HEK293 (cell line): ENCODE measurements at regions not wholly inside any gene's neighbourhood (a gene's known extent, or its start where the extent isn't known, plus 50 kb on each side); places are given as distances from the start of the nearest gene placed in this dataset.

Experiments
- CTCF ChIP-seq: fragments of 450-650 bp; formaldehyde crosslinking; IDR thresholded peaks from 2 replicates; pipeline ENCODE4 v1.5.1; 2016; ENCODE audit warnings: missing biosample characterization, missing genetic modification characterization
- ELK4 ChIP-seq: IDR thresholded peaks from 2 replicates; pipeline ENCODE4 v1.6.1; 2011; ENCODE audit warnings: mild to moderate bottlenecking, low read depth, low read length, borderline replicate concordance
- YY1 ChIP-seq: fragments of 450-650 bp; formaldehyde crosslinking; IDR thresholded peaks from 2 replicates; pipeline ENCODE4 v1.5.1; 2018; ENCODE audit warnings: missing biosample characterization, missing genetic modification characterization
- ZBTB1 ChIP-seq: fragments of 450-650 bp; formaldehyde crosslinking; IDR thresholded peaks from 2 replicates; pipeline ENCODE4 v1.5.1; 2016; ENCODE audit warnings: missing biosample characterization, missing genetic modification characterization
- ZBTB7A ChIP-seq: fragments of 450-650 bp; formaldehyde crosslinking; IDR thresholded peaks from 2 replicates; pipeline ENCODE4 v1.5.1; 2016; ENCODE audit warnings: low read depth, missing biosample characterization, missing genetic modification characterization
- ZEB2 ChIP-seq: fragments of 450-650 bp; formaldehyde crosslinking; IDR thresholded peaks from 2 replicates; pipeline ENCODE4 v1.5.1; 2016; ENCODE audit warnings: missing biosample characterization, missing genetic modification characterization
- ZNF16 ChIP-seq: fragments of 450-650 bp; formaldehyde crosslinking; IDR thresholded peaks from 2 replicates; pipeline ENCODE4 v1.5.1; 2016; ENCODE audit warnings: low read depth, missing biosample characterization, missing genetic modification characterization
- ZNF202 ChIP-seq: fragments of 450-650 bp; formaldehyde crosslinking; IDR thresholded peaks from 2 replicates; pipeline ENCODE4 v1.5.1; 2016; ENCODE audit warnings: missing biosample characterization, missing genetic modification characterization, borderline replicate concordance
- ZNF423 ChIP-seq: fragments of 450-650 bp; formaldehyde crosslinking; IDR thresholded peaks from 2 replicates; pipeline ENCODE4 v1.5.1; 2016; ENCODE audit warnings: missing biosample characterization, missing genetic modification characterization
- ZNF501 ChIP-seq: fragments of 450-650 bp; formaldehyde crosslinking; IDR thresholded peaks from 2 replicates; pipeline ENCODE4 v1.5.1; 2016; ENCODE audit warnings: missing biosample characterization, missing genetic modification characterization
- ZNF549 ChIP-seq: fragments of 450-650 bp; IDR thresholded peaks from 2 replicates; pipeline ENCODE4 v1.5.1; 2018; ENCODE audit warnings: missing biosample characterization, missing genetic modification characterization, mild to moderate bottlenecking, inconsistent platforms, moderate library complexity
- ZNF571 ChIP-seq: fragments of 450-650 bp; formaldehyde crosslinking; IDR thresholded peaks from 2 replicates; pipeline ENCODE4 v1.5.0; 2017; ENCODE audit warnings: missing biosample characterization, missing genetic modification characterization
- ZNF580 ChIP-seq: fragments of 450-650 bp; formaldehyde crosslinking; IDR thresholded peaks from 2 replicates; pipeline ENCODE4 v1.5.1; 2016; ENCODE audit warnings: missing biosample characterization, missing genetic modification characterization
- ZNF747 ChIP-seq: fragments of 450-650 bp; formaldehyde crosslinking; IDR thresholded peaks from 2 replicates; pipeline ENCODE4 v1.5.1; 2016; ENCODE audit warnings: missing biosample characterization, missing genetic modification characterization

GRCh38 chr1:30172757-30173156, 550.6 kb downstream of the MATN1 start:
- TF ChIP-seq ZNF571 (no peak), ZBTB7A (no peak), CTCF (no peak), ELK4 (no peak), ZNF747 (tag by site-specific recombination) (no peak), ZNF202 (tag by site-specific recombination) (no peak), ZNF423 (tag by site-specific recombination) (no peak), YY1 (tag by site-specific recombination) (no peak), ZNF501 (tag by site-specific recombination) (no peak), ZNF16 (tag by site-specific recombination) (no peak), ZNF549 (tag by site-specific recombination) (no peak), ZEB2 (tag by site-specific recombination) (no peak), ZBTB1 (tag by site-specific recombination) (no peak), ZNF580 (tag by site-specific recombination) (no peak)
